NCI-H1105 (cell line): ENCODE measurements at regions not wholly inside any gene's neighbourhood (a gene's known extent, or its start where the extent isn't known, plus 50 kb on each side); places are given as distances from the start of the nearest gene placed in this dataset.
"Not testable (repeated sequence)": the region's sequence is repeated elsewhere in the genome, so short reads cannot be mapped to it uniquely, and the experiment has no call there.

ENCODE experiments used
- DNase-seq: peaks from one replicate; lab custom pipeline; 2025; lab: John Stamatoyannopoulos, UW

GRCh38 chr20:4468114-4468513, 218.1 kb upstream of the PRNP start:
- no peak for DNase-seq

DNA sequence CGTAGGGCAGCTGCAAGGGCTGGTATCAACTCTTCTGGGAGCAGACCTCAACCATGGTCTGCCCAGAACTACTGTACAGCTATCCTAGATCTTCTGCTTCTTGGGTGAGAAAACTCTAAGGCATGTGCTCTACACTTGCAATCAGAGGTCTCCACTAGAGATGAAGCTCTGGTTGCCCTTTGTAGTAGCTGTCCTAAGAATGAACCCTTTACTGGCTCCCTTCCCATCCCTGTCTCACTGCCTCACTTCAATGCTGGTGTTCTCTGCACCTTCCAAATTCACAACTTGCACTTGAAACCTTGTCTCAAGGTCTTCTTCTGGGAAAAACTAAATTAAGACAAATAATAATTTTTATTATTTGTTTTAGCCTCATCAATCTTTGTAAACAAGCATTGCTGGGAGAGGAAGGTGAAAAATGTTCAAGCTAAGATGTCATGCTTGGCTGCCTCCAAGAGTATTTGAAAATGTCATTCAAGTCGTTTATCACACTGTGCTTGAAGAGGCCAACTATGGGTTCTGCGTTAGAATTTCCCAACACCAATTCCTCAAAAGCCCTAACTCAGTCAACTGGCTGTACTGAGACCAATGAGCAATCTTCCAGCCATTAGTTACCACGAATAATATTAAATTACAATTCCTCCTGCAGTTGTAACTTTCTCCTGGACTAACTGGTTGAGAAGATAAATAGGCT, 216.9 kb upstream of the ADRA1D start:
- DNase-seq: no peak

- DNase-seq: no peak
These were observed 216.1 kb upstream of the ADRA1D start for GRCh38 chr20:4465212-4465611.

DNA sequence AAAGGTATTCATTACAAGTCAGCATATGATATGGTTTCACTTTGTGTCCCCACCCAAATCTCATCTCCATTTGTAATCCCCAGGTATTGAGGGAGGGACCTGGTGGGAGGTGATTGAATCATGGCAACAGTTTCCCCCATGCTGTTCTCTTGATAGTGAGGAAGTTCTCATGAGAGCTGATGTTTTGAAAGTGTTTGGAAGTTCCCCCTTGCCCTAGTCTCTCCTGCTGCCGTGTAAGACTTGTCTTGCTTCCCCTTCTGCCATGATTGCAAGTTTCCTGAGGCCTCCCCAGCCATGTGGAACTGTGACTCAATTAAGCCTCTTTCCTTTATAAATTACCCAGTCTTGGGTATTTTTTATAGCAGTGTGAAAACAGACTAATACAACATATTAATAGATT, 213.7 kb upstream of the ADRA1D start:
- DNase-seq: not testable (repeated sequence)

GRCh38 chr20:4459081-4459480, 210.0 kb upstream of the ADRA1D start:
- DNase-seq: no peak

DNA sequence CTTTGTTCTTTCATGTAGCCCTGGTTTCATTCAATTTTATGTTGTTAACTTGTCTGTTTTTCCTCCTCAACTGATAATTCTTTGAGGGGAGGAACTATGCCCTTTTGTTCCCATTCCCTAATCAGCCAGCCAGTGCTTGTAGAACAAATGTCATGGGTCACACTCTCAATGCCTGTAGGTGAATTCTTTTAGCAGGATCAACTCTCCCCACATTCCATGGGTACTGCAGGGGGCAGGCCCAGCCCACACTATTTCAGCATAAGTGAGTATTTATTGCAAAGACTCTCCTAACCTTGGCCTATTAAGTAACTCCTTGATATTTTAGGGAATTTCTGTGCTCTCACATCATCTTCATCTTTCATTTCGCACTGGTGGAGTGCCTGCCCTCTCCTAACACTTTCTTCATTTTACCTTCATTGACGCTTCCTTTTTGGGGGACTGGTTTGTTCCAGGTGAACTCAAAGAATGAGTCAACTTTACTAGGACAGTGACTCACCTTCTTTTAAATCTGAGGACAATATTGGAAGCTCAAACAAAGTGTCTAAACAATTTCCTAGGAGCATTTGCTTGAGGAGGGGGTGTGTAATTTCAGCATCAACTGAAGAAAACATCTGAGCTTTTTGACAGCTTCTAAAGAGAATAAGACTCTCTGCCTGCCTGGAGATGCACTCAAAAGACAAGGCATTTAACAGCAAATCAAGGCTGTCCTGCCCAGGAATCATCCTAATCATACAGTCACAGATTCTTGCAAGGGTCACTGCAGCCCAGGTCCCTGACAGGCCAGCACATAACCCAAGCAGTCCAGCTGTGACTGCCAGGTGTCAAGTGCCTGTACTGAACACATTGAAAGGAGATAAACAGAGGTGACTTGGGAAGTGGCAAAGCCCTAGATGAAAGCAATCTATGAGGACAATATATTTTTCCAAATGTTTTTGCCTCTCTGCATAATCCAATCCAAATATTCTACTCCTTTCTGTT, 208.8 kb upstream of the ADRA1D start:
- no peak for DNase-seq

- DNase-seq: no peak
These were observed 206.9 kb upstream of the ADRA1D start for GRCh38 chr20:4455996-4456395.

- DNase-seq: no peak
These were observed 206.2 kb upstream of the ADRA1D start for GRCh38 chr20:4455301-4455701.

- no peak for DNase-seq
These were observed 205.0 kb upstream of the ADRA1D start for GRCh38 chr20:4454111-4454510.

- no peak for DNase-seq
These were observed 204.3 kb upstream of the ADRA1D start for GRCh38 chr20:4453359-4453758.

DNA sequence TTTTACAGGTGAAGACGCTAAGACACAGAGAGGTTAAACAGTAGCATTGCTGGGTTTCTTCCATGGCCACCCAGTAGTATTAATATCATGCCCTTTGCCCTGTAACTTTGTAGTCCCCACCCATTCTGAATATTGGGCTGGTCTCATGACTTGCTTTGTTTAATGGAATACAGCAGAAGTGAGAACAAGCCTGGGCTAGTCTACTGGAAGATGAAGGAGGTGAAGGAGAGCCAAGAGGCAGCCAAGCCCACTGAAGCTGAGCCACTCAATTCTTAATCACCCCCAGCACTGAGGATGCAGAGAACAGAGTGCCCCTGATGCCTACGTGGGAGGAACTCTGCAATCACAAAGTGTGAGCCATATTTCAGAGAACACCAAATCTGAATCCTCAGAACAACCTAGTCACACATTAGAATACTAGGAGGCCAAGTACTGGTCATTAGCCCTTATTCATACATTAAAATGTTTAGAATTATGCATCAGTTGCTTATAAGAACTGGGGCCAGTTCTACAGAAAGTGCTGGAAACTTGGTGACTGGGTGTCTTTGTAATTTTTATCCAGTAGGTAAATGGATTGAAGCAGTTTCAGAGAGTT, 202.5 kb upstream of the ADRA1D start:
- no peak for DNase-seq

DNA sequence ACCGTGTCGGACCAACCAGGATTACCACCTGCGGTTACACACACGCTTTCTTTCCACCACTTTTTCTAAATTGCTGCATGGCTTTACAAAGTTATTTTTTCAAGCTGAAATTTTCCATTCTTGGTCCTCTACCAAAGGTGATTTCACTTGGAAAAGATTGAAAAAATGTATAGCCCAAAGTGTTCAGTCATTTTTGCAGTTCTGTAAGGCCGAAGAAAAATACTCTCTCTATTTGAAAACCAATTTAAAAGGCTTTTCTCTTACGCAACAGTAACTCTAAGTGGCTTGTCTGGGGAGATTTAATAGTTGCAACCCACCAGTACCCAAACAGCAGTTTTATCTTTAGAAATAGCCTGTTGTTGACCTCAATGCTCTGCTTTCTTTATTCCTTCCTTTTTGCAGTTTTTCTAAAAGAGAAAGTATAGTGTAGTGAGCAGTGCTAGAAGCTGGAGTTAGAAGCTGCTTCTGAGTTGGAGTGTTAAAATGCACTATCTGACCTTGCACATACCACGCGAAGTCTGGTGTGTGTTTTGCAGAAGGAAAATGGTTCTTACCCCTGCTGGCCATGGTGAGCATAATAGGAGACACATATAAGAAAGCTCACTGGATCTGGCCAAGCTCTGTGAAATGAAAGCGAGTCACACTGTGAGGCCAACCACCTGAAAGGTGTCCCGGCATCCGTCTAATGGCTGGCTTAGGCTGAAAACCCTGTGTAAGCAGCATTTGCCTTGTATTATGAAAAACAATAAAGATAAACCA, 201.0 kb upstream of the ADRA1D start:
- no peak for DNase-seq

DNA sequence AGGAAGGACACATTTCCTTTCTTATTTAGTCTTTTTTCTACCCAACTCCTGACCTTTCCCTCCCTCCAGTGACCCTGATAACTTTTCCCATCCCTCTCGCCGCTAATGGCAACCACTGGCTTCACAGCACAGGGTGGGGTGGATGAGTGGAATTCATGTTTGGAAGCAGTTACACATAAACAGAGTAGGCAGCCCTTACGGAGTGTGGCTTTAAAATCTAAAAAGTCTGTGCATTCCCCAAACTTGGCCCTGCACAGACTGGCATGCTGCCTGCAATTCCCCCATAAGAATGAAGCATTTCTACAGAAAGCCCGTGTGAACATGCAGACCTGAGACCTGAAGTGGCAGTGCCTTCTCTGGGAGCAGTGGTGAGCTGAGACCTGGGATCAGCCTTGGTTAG, 196.7 kb upstream of the ADRA1D start:
- no peak for DNase-seq

- DNase-seq: no peak
These were observed 196.2 kb upstream of the ADRA1D start for GRCh38 chr20:4445331-4445730.

DNA sequence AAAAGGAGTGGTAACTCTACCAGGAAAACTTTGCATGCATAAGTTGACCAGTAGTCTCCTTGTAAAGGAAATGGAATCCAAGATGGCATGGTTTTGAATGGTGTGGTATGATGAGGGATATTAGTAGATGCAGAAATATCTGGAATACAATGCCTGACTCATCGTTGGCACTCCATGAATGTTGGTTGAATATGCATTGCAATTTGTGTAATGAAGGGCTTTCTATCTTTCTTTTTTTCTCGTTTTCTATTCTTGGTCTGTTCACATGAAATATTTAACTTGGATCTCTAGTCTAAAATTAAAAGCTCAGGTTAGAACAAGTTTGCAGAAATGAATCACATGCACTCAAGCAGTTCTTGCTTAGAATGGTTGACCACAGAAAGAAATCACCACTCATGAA, 195.3 kb upstream of the ADRA1D start:
- no peak for DNase-seq

- DNase-seq: no peak
These were observed 193.9 kb upstream of the ADRA1D start for GRCh38 chr20:4443016-4443415.

- DNase-seq: no peak
These were observed 192.8 kb upstream of the ADRA1D start for GRCh38 chr20:4441871-4442270.

DNA sequence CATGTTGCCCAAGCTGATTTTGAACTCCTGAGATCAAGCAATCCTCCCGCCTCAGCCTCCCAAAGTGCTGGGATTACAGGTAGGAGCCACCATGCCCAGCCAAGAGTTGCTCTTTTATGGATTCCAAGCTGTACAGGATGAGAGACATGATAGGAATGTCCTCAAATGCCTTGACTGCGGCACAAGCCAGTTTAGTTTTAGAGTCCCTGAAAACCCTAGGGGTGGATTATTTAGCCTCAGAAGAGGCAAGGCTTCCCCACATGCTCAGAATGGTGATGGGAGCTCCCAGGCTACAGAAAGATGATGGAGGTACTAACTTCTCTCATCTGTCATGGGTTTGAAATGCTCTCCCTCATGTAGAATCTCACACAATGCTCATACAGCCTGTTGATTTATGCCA, 192.1 kb upstream of the ADRA1D start:
- no peak for DNase-seq

DNA sequence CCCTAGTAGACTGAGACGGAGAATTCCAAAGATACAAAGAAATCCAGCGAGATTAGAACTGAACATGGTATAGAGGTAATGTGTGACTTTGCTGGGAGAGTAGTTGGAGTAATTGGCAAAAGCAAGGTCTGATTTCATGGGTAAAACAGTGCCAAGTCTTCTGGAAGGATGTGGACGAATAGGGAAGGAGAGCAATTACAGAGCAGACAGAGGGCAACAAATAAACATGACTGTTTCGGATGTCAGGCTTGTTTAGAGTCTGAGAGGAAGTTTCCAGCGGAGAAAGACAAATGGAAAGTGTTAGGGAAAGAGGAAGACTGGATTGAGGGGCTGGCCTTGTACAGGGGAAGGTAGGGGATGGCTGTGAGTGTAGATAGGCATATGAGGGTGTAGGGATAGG, 190.4 kb upstream of the ADRA1D start:
- no peak for DNase-seq

DNA sequence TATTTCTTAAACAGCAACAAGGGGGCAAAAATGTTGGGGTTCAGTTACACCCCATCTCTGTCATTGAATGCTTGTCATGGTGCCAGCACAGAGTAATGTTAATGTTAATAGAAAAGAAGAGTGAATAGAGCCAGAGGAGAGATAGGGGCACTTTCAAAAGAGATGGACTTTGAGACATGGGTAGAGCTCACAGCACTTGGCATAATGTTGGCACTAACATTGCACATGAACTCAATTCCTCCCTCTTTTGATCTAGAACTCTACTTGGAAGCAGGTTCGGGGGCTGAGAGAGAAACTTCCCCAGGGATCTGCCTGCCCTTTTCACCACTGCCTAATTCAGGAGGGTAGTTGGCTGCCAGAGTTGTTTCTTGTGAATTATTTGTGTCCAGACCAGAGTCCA, 188.0 kb upstream of the ADRA1D start:
- DNase-seq: no peak

DNA sequence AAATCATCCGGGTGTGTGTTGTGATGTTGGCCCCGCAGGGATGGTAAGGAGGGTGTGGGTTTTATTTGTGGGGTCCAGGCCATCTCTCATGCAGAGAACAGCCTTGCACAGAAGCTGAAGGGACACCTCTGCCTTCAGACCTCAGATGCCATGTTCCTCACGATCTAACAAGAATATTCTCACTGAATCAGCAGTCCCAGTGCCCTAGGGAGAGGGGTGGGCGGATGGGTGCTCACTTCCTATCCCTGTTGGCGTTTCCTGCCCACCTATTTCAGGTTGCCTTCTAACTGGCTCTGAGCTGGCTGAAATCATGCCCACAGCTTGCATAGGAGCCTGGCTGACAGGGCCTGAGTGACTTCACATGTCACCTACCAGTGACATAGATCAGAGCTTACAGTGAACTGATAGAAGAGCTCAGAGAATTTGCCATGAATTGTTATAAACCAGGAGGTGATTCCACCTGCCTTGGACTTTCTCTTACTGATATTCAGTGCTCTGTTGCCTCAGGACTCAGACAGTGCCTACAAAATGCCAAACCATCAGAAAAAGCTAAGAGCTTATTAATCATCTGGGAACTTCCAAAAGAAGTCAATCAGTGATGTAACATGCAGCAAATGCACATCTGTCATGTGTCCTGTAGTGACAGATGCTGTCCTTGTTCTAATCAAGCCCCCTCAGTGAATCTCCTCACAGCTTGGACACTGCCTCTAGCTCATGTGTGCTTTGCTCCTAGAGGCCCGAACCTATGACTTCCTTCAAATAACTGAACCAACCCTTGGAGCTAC, 186.8 kb upstream of the ADRA1D start:
- no peak for DNase-seq
